GM10266 (cell line): ENCODE measurements at regions not wholly inside any gene's neighbourhood (a gene's known extent, or its start where the extent isn't known, plus 50 kb on each side); places are given as distances from the start of the nearest gene placed in this dataset.

Source experiments
- DNase-seq: peaks from one replicate; pipeline ENCODE4 v3.0.0; 2012; ENCODE audit errors: extremely low spot score
- CTCF ChIP-seq: IDR thresholded peaks from 2 replicates; pipeline ENCODE4 v1.5.1; 2012; ENCODE audit warnings: mild to moderate bottlenecking, low read depth; ENCODE audit not compliant: control insufficient read depth, insufficient read depth; ENCODE audit errors: missing control alignments

GRCh38 chr2:83695530-83695929 is 763.5 kb downstream of the SUCLG1 start:
- TF ChIP-seq CTCF = no peak
- DNase-seq = no peak

GRCh38 chr2:83695037-83695436 is 764.0 kb downstream of the SUCLG1 start:
- no peak for DNase-seq
- TF ChIP-seq CTCF = no peak

- no peak for DNase-seq
- no peak for TF ChIP-seq CTCF
Measured at GRCh38 chr2:83689402-83689801, 769.7 kb downstream of the SUCLG1 start.

GRCh38 chr2:83686863-83687262 is 772.2 kb downstream of the SUCLG1 start:
- no peak for TF ChIP-seq CTCF

GRCh38 chr2:83674050-83674449 is 785.0 kb downstream of the SUCLG1 start:
- DNase-seq = no peak
- no peak for TF ChIP-seq CTCF

More at GRCh38 chr2:83686863-83687262, 772.2 kb downstream of the SUCLG1 start:
- DNase-seq = no peak

- TF ChIP-seq CTCF = no peak
- no peak for DNase-seq
Measured at GRCh38 chr2:83665894-83666293, 793.2 kb downstream of the SUCLG1 start.

GRCh38 chr2:83665154-83665553 is 793.9 kb downstream of the SUCLG1 start:
- DNase-seq = no peak
- TF ChIP-seq CTCF = no peak
